Mesothelial cell of epicardium (in vitro differentiated cells): ENCODE measurements at regions not wholly inside any gene's neighbourhood (a gene's known extent, or its start where the extent isn't known, plus 50 kb on each side); places are given as distances from the start of the nearest gene placed in this dataset.

Experiments
- DNase-seq, 2 experiments: peaks; one replicate each; pipeline ENCODE4 v3.0.0; 2021; ENCODE audit warnings: low spot score in 2 of 2; ENCODE audit not compliant: unreplicated experiment in 2 of 2
- H3K27ac Mint-ChIP-seq: 2 replicates; pipeline ENCODE4 v1.8.0; 2021; ENCODE audit warnings: mixed read lengths
- H3K27me3 Mint-ChIP-seq: 2 replicates; pipeline ENCODE4 v1.8.0; 2021; ENCODE audit warnings: low read depth, mixed read lengths
- H3K36me3 Mint-ChIP-seq: 2 replicates; pipeline ENCODE4 v1.8.0; 2021; ENCODE audit warnings: mixed read lengths
- H3K4me1 Mint-ChIP-seq: 2 replicates; pipeline ENCODE4 v1.8.0; 2021; ENCODE audit warnings: mixed read lengths
- H3K4me3 Mint-ChIP-seq: 2 replicates; pipeline ENCODE4 v1.8.0; 2021; ENCODE audit warnings: mild to moderate bottlenecking, moderate library complexity, mixed read lengths
- H3K9me3 Mint-ChIP-seq: 2 replicates; pipeline ENCODE4 v1.8.0; 2021; ENCODE audit warnings: mixed read lengths
- TF ChIP-seq, protein P1 (sequence below): fragments of 200-600 bp; sonication (generic); IDR thresholded peaks from one replicate; pipeline ENCODE4 v1.5.0; 2021; ENCODE audit warnings: antibody characterized with exemption; ENCODE audit not compliant: unreplicated experiment

DNA sequence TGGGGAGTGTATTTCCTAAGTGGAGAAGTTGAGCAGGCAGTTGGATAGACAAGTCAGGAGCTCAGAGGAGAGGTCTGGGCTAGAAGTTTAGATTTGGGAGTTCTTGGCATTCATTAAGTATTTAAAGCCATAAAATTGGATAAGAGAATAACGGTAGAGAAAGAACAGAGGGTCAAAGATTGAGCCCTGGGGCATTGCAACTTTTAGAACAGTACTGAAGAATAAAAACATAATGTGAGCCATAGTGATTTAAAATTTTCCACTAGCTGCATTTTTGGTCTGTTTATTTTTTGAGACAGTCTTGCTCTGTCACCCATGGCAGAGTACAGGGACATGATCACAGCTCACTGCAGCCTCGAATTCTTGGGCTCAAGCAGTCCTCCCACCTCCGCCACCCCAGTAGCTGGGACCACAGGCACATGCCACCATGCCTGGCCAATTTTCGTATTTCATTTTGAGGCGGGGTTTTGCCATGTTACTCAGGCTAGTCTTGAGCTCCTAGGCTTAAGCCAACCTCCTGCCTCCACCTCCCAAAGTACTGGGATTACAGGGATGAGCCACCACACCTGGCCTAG lies 85.9 kb upstream of the SOX13 start:
- peaks cover 9% of the 10 kb centered on the region for H3K36me3 Mint-ChIP-seq
- no peaks in the 10 kb centered on the region for H3K27me3 Mint-ChIP-seq
- peaks cover 11% of the 10 kb centered on the region for H3K4me1 Mint-ChIP-seq
- peaks cover 27% of the 10 kb centered on the region for H3K9me3 Mint-ChIP-seq
- TF ChIP-seq, protein P1, sequence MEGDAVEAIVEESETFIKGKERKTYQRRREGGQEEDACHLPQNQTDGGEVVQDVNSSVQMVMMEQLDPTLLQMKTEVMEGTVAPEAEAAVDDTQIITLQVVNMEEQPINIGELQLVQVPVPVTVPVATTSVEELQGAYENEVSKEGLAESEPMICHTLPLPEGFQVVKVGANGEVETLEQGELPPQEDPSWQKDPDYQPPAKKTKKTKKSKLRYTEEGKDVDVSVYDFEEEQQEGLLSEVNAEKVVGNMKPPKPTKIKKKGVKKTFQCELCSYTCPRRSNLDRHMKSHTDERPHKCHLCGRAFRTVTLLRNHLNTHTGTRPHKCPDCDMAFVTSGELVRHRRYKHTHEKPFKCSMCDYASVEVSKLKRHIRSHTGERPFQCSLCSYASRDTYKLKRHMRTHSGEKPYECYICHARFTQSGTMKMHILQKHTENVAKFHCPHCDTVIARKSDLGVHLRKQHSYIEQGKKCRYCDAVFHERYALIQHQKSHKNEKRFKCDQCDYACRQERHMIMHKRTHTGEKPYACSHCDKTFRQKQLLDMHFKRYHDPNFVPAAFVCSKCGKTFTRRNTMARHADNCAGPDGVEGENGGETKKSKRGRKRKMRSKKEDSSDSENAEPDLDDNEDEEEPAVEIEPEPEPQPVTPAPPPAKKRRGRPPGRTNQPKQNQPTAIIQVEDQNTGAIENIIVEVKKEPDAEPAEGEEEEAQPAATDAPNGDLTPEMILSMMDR = no peak
- no peak overlapping the region for H3K4me3 Mint-ChIP-seq
- no peak for DNase-seq
- H3K27ac Mint-ChIP-seq = no peak overlapping the region

DNA sequence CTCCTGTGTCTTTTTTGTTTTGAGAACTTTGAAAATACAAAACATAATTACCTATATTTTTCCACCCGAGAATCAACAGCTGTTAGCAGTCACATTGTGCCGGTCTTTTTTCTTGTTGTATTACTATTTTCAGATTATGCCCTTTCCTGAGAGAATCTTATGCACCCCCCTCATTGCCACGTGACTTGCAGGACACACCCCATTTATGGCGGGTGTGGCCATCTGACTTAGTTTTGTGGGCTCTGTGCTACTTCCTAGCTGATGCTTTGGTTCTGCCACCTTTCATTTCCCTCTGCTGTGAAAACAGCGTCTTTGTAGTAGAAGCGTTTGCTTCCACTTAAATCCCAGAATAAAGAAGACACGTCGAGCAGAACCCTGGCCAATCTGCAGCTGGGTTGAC lies 82.8 kb upstream of the SOX13 start:
- Mint-ChIP-seq H3K4me3 (no peak overlapping the region), H3K9me3 (peaks cover 5% of the 10 kb centered on the region), H3K27ac (no peak overlapping the region), H3K36me3 (peaks cover 5% of the 10 kb centered on the region), H3K27me3 (no peaks in the 10 kb centered on the region), H3K4me1 (peaks cover 9% of the 10 kb centered on the region)
- TF ChIP-seq, protein P1 = no peak
- no peak for DNase-seq

DNA sequence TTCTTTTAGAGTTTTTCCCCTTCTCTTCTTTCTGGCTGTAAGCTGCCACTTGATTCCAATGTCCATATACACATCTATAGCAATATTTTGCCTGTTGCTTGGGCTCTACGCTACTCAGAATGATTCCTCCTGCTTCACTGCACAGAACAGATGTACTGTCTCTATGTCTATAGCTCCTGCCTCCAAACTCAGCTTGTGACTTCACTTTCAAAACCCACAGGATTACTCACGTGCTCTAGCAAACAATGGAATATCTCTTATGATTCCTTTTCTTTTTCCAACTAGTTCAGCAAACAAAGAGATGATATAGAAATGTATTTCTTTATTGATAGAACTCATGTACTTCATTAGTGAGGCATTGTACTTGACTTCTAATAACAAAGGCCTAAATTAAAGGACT lies 80.5 kb upstream of the SOX13 start:
- no peak for DNase-seq
- no peaks in the 10 kb centered on the region for H3K27me3 Mint-ChIP-seq
- TF ChIP-seq, protein P1 = no peak
- no peaks in the 10 kb centered on the region for H3K9me3 Mint-ChIP-seq
- peaks cover 2% of the 10 kb centered on the region for H3K36me3 Mint-ChIP-seq
- no peak overlapping the region for H3K4me3 Mint-ChIP-seq
- peaks cover 13% of the 10 kb centered on the region for H3K4me1 Mint-ChIP-seq
- H3K27ac Mint-ChIP-seq = no peak overlapping the region

DNA sequence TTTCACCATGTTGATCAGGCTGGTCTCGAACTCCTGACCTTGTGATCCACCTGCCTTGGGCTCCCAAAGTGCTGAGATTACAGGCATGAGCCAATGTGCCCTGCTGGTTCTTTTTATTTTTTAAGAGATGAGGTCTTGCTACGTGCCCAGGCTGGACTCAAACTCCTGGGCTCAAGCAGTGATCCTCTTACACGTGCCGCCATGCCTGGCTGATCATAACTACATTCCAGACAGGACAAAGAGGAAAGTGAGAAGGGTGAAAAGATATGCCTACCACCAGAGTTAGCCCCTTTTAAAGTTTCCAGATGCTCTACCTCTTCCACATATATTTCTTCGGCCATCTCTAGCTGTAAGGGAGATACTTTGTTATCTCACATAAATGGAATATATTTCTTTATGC lies 79.7 kb upstream of the SOX13 start:
- no peaks in the 10 kb centered on the region for H3K36me3 Mint-ChIP-seq
- TF ChIP-seq, protein P1 = no peak
- no peak overlapping the region for H3K4me3 Mint-ChIP-seq
- H3K4me1 Mint-ChIP-seq = peaks cover 9% of the 10 kb centered on the region
- no peaks in the 10 kb centered on the region for H3K9me3 Mint-ChIP-seq
- no peaks in the 10 kb centered on the region for H3K27me3 Mint-ChIP-seq
- no peak for DNase-seq
- no peak overlapping the region for H3K27ac Mint-ChIP-seq

DNA sequence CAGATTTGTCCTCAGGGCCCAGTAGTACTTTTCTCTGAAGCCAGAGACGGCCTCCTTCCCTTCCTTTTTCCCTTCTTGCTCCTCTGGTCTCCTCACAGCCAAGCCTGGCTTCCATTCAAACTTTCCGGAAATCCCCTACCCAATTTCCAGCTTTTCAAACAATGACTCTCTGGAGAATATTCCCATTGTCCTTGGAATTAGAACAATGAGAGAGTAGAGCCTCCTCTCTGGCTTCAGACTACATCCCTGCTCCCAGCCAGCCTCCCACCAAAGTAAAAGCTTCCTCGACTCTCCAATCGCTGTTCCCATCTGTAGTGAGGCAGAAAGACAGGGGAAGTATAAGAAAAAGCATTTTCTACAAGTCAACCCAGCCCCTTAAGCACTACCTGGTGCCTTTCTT lies 77.7 kb upstream of the SOX13 start:
- Mint-ChIP-seq H3K27ac (peak overlapping the region; percentile 17), H3K4me1 (peaks cover 9% of the 10 kb centered on the region), H3K27me3 (no peaks in the 10 kb centered on the region)

More for the DNA sequence above, 77.7 kb upstream of the SOX13 start:
- TF ChIP-seq, protein P1 = no peak
- Mint-ChIP-seq H3K36me3 (peaks cover 2% of the 10 kb centered on the region), H3K9me3 (peaks cover 4% of the 10 kb centered on the region), H3K4me3 (no peak overlapping the region)
- no peak for DNase-seq
